ENCODE measurements at regions not wholly inside any gene's neighbourhood (a gene's known extent, or its start where the extent isn't known, plus 50 kb on each side); places are given as distances from the start of the nearest gene placed in this dataset.

- no peak for DNase-seq
Measured at GRCh38 chr1:98103617-98104285, 182.9 kb upstream of the DPYD start.

GRCh38 chr1:98102345-98103030, 181.7 kb upstream of the DPYD start:
- no peak for DNase-seq

GRCh38 chr1:98101364-98101763, 180.5 kb upstream of the DPYD start:
- no peak for DNase-seq

- no peak for DNase-seq
Measured at GRCh38 chr1:98099501-98099900, 178.7 kb upstream of the DPYD start.

- no peak for DNase-seq
Measured at GRCh38 chr1:98098473-98098872, 177.6 kb upstream of the DPYD start.

- no peak for DNase-seq
Measured at GRCh38 chr1:98090351-98090750, 169.5 kb upstream of the DPYD start.

GRCh38 chr1:98088381-98088780, 167.5 kb upstream of the DPYD start:
- no peak for DNase-seq

- DNase-seq, result no peak
Measured at GRCh38 chr1:98086796-98087441, 166.1 kb upstream of the DPYD start.

GRCh38 chr1:98086156-98086555, 165.3 kb upstream of the DPYD start:
- no peak for DNase-seq

- no peak for DNase-seq
Measured at GRCh38 chr1:98084188-98084587, 163.4 kb upstream of the DPYD start.

- no peak for DNase-seq
Measured at GRCh38 chr1:98081944-98082343, 161.1 kb upstream of the DPYD start.

- no peak for DNase-seq
Measured at GRCh38 chr1:98078596-98078995, 157.8 kb upstream of the DPYD start.

GRCh38 chr1:98077691-98078090, 156.9 kb upstream of the DPYD start:
- DNase-seq, result no peak

GRCh38 chr1:98075626-98076025, 154.8 kb upstream of the DPYD start:
- no peak for DNase-seq

- no peak for DNase-seq
Measured at GRCh38 chr1:98073823-98074222, 153.0 kb upstream of the DPYD start.

- no peak for DNase-seq
Measured at GRCh38 chr1:98073106-98073505, 152.3 kb upstream of the DPYD start.

- DNase-seq, result no peak
Measured at GRCh38 chr1:98072047-98072446, 151.2 kb upstream of the DPYD start.

GRCh38 chr1:98068016-98068415, 147.2 kb upstream of the DPYD start:
- no peak for DNase-seq

- DNase-seq, result no peak
Measured at GRCh38 chr1:98066911-98067310, 146.1 kb upstream of the DPYD start.

GRCh38 chr1:98059620-98060019, 138.8 kb upstream of the DPYD start:
- DNase-seq, result no peak

GRCh38 chr1:98058676-98059075, 137.8 kb upstream of the DPYD start:
- no peak for DNase-seq

- no peak for DNase-seq
Measured at GRCh38 chr1:98057236-98057910, 136.5 kb upstream of the DPYD start.

- DNase-seq, result no peak
Measured at GRCh38 chr1:98056781-98057180, 135.9 kb upstream of the DPYD start.

GRCh38 chr1:98055457-98055856, 134.6 kb upstream of the DPYD start:
- DNase-seq, result no peak
